ENCODE measurements at regions not wholly inside any gene's neighbourhood (a gene's known extent, or its start where the extent isn't known, plus 50 kb on each side); places are given as distances from the start of the nearest gene placed in this dataset.
"Not testable (repeated sequence)": the region's sequence is repeated elsewhere in the genome, so short reads cannot be mapped to it uniquely, and the experiment has no call there.

- DNase-seq, result no peak
Measured at GRCh38 chr16:79402920-79403319, 197.6 kb downstream of the MAF start.

- no peak for DNase-seq
Measured at GRCh38 chr16:79402356-79402755, 198.2 kb downstream of the MAF start.

- DNase-seq, result no peak
Measured at GRCh38 chr16:79401782-79402181, 198.8 kb downstream of the MAF start.

GRCh38 chr16:79401157-79401556, 199.4 kb downstream of the MAF start:
- no peak for DNase-seq

GRCh38 chr16:79400462-79401149, 199.9 kb downstream of the MAF start:
- no peak for DNase-seq

- no peak for DNase-seq
Measured at GRCh38 chr16:79395591-79395990, 204.9 kb downstream of the MAF start.

GRCh38 chr16:79394206-79394605, 206.3 kb downstream of the MAF start:
- DNase-seq, result no peak

GRCh38 chr16:79393564-79393963, 207.0 kb downstream of the MAF start:
- DNase-seq, result no peak

- no peak for DNase-seq
Measured at GRCh38 chr16:79393127-79393526, 207.4 kb downstream of the MAF start.

- DNase-seq, result no peak
Measured at GRCh38 chr16:79392081-79392480, 208.5 kb downstream of the MAF start.

GRCh38 chr16:79391395-79391794, 209.1 kb downstream of the MAF start:
- no peak for DNase-seq

GRCh38 chr16:79390481-79391051, 210.0 kb downstream of the MAF start:
- no peak for DNase-seq

- DNase-seq, result no peak
Measured at GRCh38 chr16:79388396-79388795, 212.1 kb downstream of the MAF start.

GRCh38 chr16:79386299-79386698, 214.2 kb downstream of the MAF start:
- no peak for DNase-seq

- no peak for DNase-seq
Measured at GRCh38 chr16:79381603-79382042, 218.9 kb downstream of the MAF start.

- DNase-seq, result no peak
Measured at GRCh38 chr16:79380995-79381602, 219.4 kb downstream of the MAF start.

GRCh38 chr16:79379095-79379494, 221.4 kb downstream of the MAF start:
- no peak for DNase-seq

GRCh38 chr16:79377082-79377481, 223.5 kb downstream of the MAF start:
- DNase-seq, result not testable (repeated sequence)

- no peak for DNase-seq
Measured at GRCh38 chr16:79375351-79375750, 225.2 kb downstream of the MAF start.

- no peak for DNase-seq
Measured at GRCh38 chr16:79372503-79373184, 227.9 kb downstream of the MAF start.

- DNase-seq, result no peak
Measured at GRCh38 chr16:79370736-79371135, 229.8 kb downstream of the MAF start.

- DNase-seq, result no peak
Measured at GRCh38 chr16:79369796-79370195, 230.7 kb downstream of the MAF start.

- no peak for DNase-seq
Measured at GRCh38 chr16:79367822-79368221, 232.7 kb downstream of the MAF start.

- DNase-seq, result no peak
Measured at GRCh38 chr16:79366635-79367034, 233.9 kb downstream of the MAF start.
